ENCODE measurements at regions not wholly inside any gene's neighbourhood (a gene's known extent, or its start where the extent isn't known, plus 50 kb on each side); places are given as distances from the start of the nearest gene placed in this dataset.
"Not testable (repeated sequence)": the region's sequence is repeated elsewhere in the genome, so short reads cannot be mapped to it uniquely, and the experiment has no call there.

DNA sequence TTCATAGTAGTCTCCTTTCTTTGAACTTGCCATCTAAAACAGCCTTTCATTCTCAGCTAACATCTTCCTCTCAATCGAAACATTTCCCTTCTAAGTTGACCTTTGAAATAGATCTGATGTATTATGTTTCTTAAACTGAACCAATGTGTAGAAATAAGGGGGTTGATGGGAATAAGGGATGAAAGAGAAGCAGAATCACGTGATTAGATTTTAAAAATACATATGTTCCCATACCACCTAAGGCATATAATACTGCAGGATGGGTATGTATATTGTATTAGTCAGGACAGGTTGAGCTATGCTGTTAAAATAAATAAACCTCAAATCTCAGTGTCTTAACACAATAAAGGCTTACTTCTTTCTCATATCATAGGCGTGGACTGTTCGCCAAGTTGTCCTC lies 207.5 kb upstream of the SRD5A2 start:
- no peak overlapping the region for H3K27ac ChIP-seq (ENCODE audit: low read length)
- peaks cover 10% of the 10 kb centered on the region for H3K4me1 ChIP-seq (ENCODE audit: low read length)
- H3K27me3 ChIP-seq (ENCODE audit: low read length), result peaks cover 3% of the 10 kb centered on the region; the same call in 1 of the 2 replicates
- DNase-seq, result no peak
- H3K4me3 ChIP-seq (ENCODE audit: low read length), result no peak overlapping the region
- H3K36me3 ChIP-seq (ENCODE audit: insufficient read depth, low read length), result no peaks in the 10 kb centered on the region
- no peaks in the 10 kb centered on the region for H3K9me2 ChIP-seq (replicated peaks; ENCODE audit: insufficient read depth, low read length)
- H3K79me2 ChIP-seq (ENCODE audit: low read length), result no peaks in the 10 kb centered on the region
- H3K4me2 ChIP-seq (ENCODE audit: low read depth, low read length, poor library complexity, severe bottlenecking), result no peak overlapping the region
- no peaks in the 10 kb centered on the region for H4K20me1 ChIP-seq (ENCODE audit: insufficient read depth, low read depth, low read length)
- H3K9ac ChIP-seq (ENCODE audit: low read length), result no peak overlapping the region
- no peak overlapping the region for H2AFZ ChIP-seq (ENCODE audit: low read length)
- no peaks in the 10 kb centered on the region for H3K9me3 ChIP-seq (ENCODE audit: low read length)

DNA sequence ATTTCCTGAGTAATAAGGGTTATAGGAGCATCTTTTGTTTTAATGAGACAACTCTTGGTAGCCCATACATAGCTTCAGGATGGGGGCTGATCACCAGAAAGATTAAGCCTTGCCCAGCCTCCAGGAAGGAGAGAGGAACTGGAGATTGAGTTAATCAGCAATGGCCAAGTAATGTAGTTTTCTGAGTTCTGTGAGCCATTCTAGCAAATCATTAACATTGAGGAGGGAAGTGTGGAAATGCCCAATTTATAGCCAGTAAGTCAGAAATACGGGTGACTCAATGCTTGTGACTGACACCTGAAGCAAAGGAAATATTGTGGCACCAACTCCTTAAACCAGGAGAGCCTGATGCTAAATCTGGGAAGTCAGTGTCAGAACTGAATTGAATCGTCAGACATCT lies 205.1 kb upstream of the SRD5A2 start:
- H3K36me3 ChIP-seq (ENCODE audit: insufficient read depth, low read length), result no peaks in the 10 kb centered on the region
- no peak for DNase-seq
- no peak overlapping the region for H3K27ac ChIP-seq (ENCODE audit: low read length)
- H4K20me1 ChIP-seq (ENCODE audit: insufficient read depth, low read depth, low read length), result no peaks in the 10 kb centered on the region
- no peak overlapping the region for H2AFZ ChIP-seq (ENCODE audit: low read length)
- peaks cover 3% of the 10 kb centered on the region; the same call in 1 of the 2 replicates for H3K27me3 ChIP-seq (ENCODE audit: low read length)
- no peak overlapping the region for H3K4me3 ChIP-seq (ENCODE audit: low read length)
- H3K9me3 ChIP-seq (ENCODE audit: low read length), result no peaks in the 10 kb centered on the region
- no peak overlapping the region for H3K9ac ChIP-seq (ENCODE audit: low read length)
- no peaks in the 10 kb centered on the region for H3K79me2 ChIP-seq (ENCODE audit: low read length)
- no peaks in the 10 kb centered on the region for H3K9me2 ChIP-seq (replicated peaks; ENCODE audit: insufficient read depth, low read length)
- no peak overlapping the region for H3K4me2 ChIP-seq (ENCODE audit: low read depth, low read length, poor library complexity, severe bottlenecking)
- H3K4me1 ChIP-seq (ENCODE audit: low read length), result peaks cover 10% of the 10 kb centered on the region

DNA sequence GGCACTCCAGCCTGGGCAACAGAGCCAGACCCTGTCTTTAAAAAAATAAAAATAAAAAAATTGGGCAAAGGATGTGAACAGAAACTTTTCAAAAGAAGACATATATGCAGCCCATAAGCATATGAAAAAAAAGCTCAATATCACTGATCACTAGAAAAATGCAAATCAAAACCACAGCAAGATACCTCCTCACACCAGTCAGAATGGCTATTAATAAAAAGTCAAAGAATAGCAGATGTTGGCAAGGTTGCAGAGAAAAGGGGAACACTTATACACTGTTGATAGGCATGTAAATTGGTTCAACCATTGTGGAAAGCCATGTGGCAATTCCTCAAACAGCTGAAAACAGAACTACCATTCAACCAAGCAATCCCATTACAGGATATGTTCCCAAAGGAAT lies 204.1 kb upstream of the SRD5A2 start:
- peak; percentile 59 for DNase-seq
- Histone ChIP-seq H3K4me1 (ENCODE audit: low read length) (peaks cover 10% of the 10 kb centered on the region), H3K36me3 (ENCODE audit: insufficient read depth, low read length) (no peaks in the 10 kb centered on the region), H3K9ac (ENCODE audit: low read length) (no peak overlapping the region), H3K27me3 (ENCODE audit: low read length) (peaks cover 3% of the 10 kb centered on the region; the same call in 1 of the 2 replicates), H4K20me1 (ENCODE audit: insufficient read depth, low read depth, low read length) (no peaks in the 10 kb centered on the region), H3K79me2 (ENCODE audit: low read length) (no peaks in the 10 kb centered on the region), H3K27ac (ENCODE audit: low read length) (no peak overlapping the region), H3K9me3 (ENCODE audit: low read length) (no peaks in the 10 kb centered on the region), H3K4me3 (ENCODE audit: low read length) (no peak overlapping the region), H2AFZ (ENCODE audit: low read length) (no peak overlapping the region), H3K9me2 (replicated peaks; ENCODE audit: insufficient read depth, low read length) (no peaks in the 10 kb centered on the region), H3K4me2 (ENCODE audit: low read depth, low read length, poor library complexity, severe bottlenecking) (peak overlapping the region; percentile 41)

DNA sequence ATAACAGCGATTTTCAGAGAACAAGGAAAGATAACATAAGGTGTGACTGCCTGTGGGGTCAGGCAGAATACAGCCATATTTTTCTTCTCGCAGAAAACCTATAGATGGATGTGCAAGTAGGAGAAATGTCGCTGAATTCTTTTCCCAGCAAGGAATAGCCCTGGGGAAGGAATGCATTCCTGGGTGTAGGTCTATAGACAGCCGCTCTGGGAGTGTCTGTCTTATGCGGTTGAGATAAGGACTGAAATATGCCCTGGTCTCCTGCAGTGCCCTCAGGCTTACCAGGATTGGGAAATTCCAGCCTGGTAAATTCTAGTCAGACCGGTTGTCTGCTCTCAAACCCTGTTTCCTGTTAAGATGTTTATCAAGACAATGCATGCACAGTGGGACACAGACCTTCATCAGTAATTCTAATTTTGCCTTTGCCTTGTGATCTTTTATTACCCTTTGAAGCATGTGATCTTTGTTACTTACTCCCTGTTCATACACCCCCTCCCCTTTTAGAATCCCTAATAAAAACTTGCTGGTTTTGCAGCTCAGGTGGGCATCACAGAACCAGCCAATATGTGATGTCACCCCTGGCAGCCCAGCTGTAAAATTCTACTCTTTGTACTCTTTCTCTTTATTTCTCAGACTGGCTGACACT lies 202.8 kb upstream of the SRD5A2 start:
- not testable (repeated sequence) for DNase-seq; H3K9me2 ChIP-seq (replicated peaks; ENCODE audit: insufficient read depth, low read length); H3K4me2 ChIP-seq (ENCODE audit: low read depth, low read length, poor library complexity, severe bottlenecking); H3K27me3 ChIP-seq (ENCODE audit: low read length); H3K27ac ChIP-seq (ENCODE audit: low read length); H3K9ac ChIP-seq (ENCODE audit: low read length); H3K36me3 ChIP-seq (ENCODE audit: insufficient read depth, low read length); H4K20me1 ChIP-seq (ENCODE audit: insufficient read depth, low read depth, low read length); H3K79me2 ChIP-seq (ENCODE audit: low read length); H3K9me3 ChIP-seq (ENCODE audit: low read length); H2AFZ ChIP-seq (ENCODE audit: low read length); H3K4me3 ChIP-seq (ENCODE audit: low read length)
- peaks cover 10% of the 10 kb centered on the region for H3K4me1 ChIP-seq (ENCODE audit: low read length)

DNA sequence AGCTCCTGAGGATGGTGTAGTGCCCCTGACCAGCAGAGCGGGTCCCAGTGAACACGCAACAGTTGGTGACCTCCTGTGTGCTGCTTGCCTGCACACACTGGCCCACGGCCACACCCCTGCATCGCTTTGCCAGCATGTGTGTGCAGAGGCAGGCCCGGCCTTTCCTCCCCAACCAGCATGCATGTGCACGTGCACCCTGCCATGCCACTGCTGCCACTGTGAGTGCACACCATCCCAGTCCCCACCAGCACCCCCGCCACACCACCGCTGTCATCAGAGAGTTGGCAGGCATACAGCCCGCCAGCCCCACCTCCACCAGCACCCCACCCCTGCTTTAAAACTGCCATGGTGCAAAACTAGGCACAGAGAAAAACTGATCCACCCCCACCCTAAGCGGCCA lies 197.4 kb upstream of the SRD5A2 start:
- H4K20me1 ChIP-seq (ENCODE audit: insufficient read depth, low read depth, low read length), result no peaks in the 10 kb centered on the region
- H3K27ac ChIP-seq (ENCODE audit: low read length), result no peak overlapping the region
- H3K27me3 ChIP-seq (ENCODE audit: low read length), result no peaks in the 10 kb centered on the region
- no peaks in the 10 kb centered on the region for H3K79me2 ChIP-seq (ENCODE audit: low read length)
- DNase-seq, result no peak
- no peaks in the 10 kb centered on the region for H3K36me3 ChIP-seq (ENCODE audit: insufficient read depth, low read length)
- no peak overlapping the region for H3K4me3 ChIP-seq (ENCODE audit: low read length)
- H3K9me3 ChIP-seq (ENCODE audit: low read length), result no peaks in the 10 kb centered on the region
- no peaks in the 10 kb centered on the region for H3K9me2 ChIP-seq (replicated peaks; ENCODE audit: insufficient read depth, low read length)
- H2AFZ ChIP-seq (ENCODE audit: low read length), result no peak overlapping the region
- H3K4me1 ChIP-seq (ENCODE audit: low read length), result no peaks in the 10 kb centered on the region
- H3K4me2 ChIP-seq (ENCODE audit: low read depth, low read length, poor library complexity, severe bottlenecking), result no peak overlapping the region
- H3K9ac ChIP-seq (ENCODE audit: low read length), result no peak overlapping the region

DNA sequence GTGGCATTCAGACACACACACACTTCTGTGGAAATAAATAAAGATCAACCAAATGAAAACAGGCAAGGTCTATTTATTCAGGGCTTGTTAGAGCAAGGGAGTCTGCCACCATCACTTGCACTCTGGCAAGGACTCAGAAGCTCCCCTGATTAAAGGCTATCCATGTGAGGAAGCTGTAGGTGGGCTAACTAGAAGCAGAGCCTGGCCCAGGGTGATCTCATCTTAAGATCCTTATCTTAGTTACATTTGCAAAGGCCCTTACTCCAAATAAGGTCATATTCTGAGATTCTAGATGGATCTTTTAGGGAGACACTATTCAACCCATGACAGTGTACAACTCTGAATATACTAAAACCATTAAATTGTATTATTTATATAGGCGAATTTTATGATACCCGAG lies 190.0 kb upstream of the SRD5A2 start:
- no peak overlapping the region for H3K4me3 ChIP-seq (ENCODE audit: low read length)
- no peaks in the 10 kb centered on the region for H3K79me2 ChIP-seq (ENCODE audit: low read length)
- H3K4me1 ChIP-seq (ENCODE audit: low read length), result no peaks in the 10 kb centered on the region
- H3K36me3 ChIP-seq (ENCODE audit: insufficient read depth, low read length), result no peaks in the 10 kb centered on the region
- no peak overlapping the region for H2AFZ ChIP-seq (ENCODE audit: low read length)
- DNase-seq, result no peak
- no peaks in the 10 kb centered on the region for H4K20me1 ChIP-seq (ENCODE audit: insufficient read depth, low read depth, low read length)
- no peaks in the 10 kb centered on the region for H3K9me3 ChIP-seq (ENCODE audit: low read length)
- no peaks in the 10 kb centered on the region for H3K27me3 ChIP-seq (ENCODE audit: low read length)
- no peak overlapping the region for H3K4me2 ChIP-seq (ENCODE audit: low read depth, low read length, poor library complexity, severe bottlenecking)
- H3K9me2 ChIP-seq (replicated peaks; ENCODE audit: insufficient read depth, low read length), result no peaks in the 10 kb centered on the region
- H3K27ac ChIP-seq (ENCODE audit: low read length), result no peak overlapping the region
- H3K9ac ChIP-seq (ENCODE audit: low read length), result no peak overlapping the region

DNA sequence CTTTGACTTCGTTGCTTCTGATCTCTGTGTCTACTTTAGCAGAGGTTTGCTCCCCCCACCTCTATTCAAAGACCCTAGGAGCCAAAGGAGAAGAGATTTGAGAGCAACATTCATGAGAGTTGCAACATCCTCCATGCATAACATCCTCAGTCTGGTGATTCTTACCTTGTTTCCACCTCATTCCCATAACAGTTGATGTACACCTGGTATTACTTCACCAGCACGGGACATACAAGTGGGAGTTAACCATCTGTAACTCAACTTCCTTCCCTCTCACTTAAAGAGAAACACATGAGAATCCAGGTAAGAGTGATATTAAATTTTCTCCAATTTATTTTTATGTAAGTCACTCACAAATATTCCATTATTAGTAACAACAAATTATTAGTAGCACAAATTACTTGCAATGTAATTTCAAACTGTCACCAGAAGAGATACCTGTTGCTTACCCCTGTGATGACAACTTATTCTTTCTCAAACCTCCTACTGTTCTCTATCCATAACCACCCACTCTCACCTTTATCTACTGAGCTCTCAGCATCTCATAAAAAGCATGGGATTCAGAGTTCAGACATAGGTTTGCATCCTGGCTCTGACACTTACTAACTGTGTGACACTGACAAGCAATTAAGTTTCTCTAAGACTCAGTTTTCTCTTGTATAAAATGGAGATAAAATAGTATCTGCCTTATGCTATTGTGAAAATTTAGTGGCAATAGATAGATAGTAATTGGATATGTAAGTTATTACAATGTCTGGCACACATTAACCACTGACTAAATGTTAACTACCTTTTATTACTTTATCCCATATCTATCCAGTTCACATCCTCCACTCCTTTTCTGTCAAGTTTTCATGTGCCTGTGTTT lies 184.6 kb upstream of the SRD5A2 start:
- H3K4me1 ChIP-seq (ENCODE audit: low read length), result no peaks in the 10 kb centered on the region
- no peak overlapping the region for H3K4me2 ChIP-seq (ENCODE audit: low read depth, low read length, poor library complexity, severe bottlenecking)
- H3K36me3 ChIP-seq (ENCODE audit: insufficient read depth, low read length), result no peaks in the 10 kb centered on the region
- H3K27ac ChIP-seq (ENCODE audit: low read length), result no peak overlapping the region
- H3K27me3 ChIP-seq (ENCODE audit: low read length), result no peaks in the 10 kb centered on the region
- no peaks in the 10 kb centered on the region for H3K9me3 ChIP-seq (ENCODE audit: low read length)
- H3K9me2 ChIP-seq (replicated peaks; ENCODE audit: insufficient read depth, low read length), result no peaks in the 10 kb centered on the region
- no peak overlapping the region for H3K9ac ChIP-seq (ENCODE audit: low read length)
- no peak overlapping the region for H2AFZ ChIP-seq (ENCODE audit: low read length)
- no peak overlapping the region for H3K4me3 ChIP-seq (ENCODE audit: low read length)
- no peaks in the 10 kb centered on the region for H3K79me2 ChIP-seq (ENCODE audit: low read length)
- H4K20me1 ChIP-seq (ENCODE audit: insufficient read depth, low read depth, low read length), result no peaks in the 10 kb centered on the region
- DNase-seq, result no peak

DNA sequence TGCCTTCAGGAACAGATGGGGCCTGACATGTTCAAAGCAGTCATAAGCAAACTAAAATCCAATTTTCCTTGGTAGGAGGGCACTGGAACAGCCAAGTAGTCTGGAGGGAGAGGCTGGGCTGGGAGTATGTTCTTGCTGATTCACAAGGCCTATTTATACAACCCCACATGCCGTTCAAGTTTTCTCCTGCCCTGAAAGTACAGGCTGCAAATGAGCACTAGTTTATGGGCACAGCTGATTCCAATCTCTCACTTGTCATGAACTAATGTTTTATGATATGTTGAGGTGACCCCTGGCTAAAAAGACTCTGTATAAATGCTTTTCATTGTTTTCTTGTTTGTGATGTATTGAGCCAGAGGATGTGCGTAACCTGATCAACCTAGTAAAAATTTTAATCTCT lies 183.4 kb upstream of the SRD5A2 start:
- Histone ChIP-seq H2AFZ (ENCODE audit: low read length) (no peak overlapping the region), H3K9me2 (replicated peaks; ENCODE audit: insufficient read depth, low read length) (no peaks in the 10 kb centered on the region), H3K27me3 (ENCODE audit: low read length) (no peaks in the 10 kb centered on the region), H3K27ac (ENCODE audit: low read length) (no peak overlapping the region), H3K9me3 (ENCODE audit: low read length) (no peaks in the 10 kb centered on the region), H3K4me1 (ENCODE audit: low read length) (no peaks in the 10 kb centered on the region), H3K9ac (ENCODE audit: low read length) (no peak overlapping the region), H3K4me3 (ENCODE audit: low read length) (no peak overlapping the region), H3K79me2 (ENCODE audit: low read length) (no peaks in the 10 kb centered on the region), H3K36me3 (ENCODE audit: insufficient read depth, low read length) (no peaks in the 10 kb centered on the region), H4K20me1 (ENCODE audit: insufficient read depth, low read depth, low read length) (no peaks in the 10 kb centered on the region), H3K4me2 (ENCODE audit: low read depth, low read length, poor library complexity, severe bottlenecking) (no peak overlapping the region)
- no peak for DNase-seq

All from Karpas-422 (cell line).